ENCODE measurements at regions not wholly inside any gene's neighbourhood (a gene's known extent, or its start where the extent isn't known, plus 50 kb on each side); places are given as distances from the start of the nearest gene placed in this dataset.

DNA sequence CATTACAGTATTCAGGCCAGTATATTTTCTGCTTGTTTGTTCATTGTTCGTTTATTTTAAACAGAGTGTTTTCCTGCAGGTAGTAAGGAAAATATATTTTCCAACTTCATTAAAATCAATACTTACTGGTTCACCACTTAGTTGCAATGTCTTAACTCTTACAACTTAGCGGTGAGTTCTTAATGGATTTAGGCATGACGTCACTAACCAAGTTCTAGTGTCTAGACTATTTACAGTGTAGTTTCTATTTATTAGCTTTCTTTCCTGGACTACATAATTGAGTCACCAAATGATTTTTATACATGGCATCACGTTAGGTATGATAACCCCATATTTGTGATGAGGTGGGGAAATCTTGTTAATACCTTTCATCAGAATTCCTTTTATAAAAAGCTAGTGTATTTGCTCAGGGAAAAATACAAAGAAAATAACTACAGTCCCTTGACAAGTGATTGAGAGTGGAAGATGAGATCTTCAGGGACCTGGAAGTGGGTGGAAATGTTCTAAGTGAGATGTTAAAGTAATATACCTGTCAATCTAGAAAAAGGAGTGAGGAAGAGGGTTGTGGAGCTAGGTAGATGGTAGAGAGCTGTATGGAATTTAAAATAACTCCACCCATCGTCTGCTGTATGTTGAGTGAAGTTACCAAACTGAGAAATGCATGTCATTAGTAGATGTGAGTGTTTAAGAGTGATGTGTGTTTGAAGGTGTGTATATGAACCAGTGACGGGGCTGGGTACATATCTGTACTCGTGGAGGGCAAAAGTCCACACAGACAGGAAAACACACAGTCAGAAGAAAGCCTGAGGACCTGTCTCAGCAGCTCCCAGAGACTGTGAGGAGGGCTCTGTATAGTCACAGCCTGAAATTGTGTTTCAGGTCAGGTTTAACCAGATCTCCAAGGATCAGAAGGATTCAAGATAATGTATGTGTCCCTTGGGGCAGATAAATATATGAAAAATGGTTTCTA lies 197.6 kb upstream of the ADAMTS5 start:
- TF ChIP-seq, protein P1, sequence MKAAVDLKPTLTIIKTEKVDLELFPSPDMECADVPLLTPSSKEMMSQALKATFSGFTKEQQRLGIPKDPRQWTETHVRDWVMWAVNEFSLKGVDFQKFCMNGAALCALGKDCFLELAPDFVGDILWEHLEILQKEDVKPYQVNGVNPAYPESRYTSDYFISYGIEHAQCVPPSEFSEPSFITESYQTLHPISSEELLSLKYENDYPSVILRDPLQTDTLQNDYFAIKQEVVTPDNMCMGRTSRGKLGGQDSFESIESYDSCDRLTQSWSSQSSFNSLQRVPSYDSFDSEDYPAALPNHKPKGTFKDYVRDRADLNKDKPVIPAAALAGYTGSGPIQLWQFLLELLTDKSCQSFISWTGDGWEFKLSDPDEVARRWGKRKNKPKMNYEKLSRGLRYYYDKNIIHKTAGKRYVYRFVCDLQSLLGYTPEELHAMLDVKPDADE (IDR thresholded peaks at IDR 0.05) = no peak
- TF ChIP-seq POLR2AphosphoS5 (IDR thresholded peaks at IDR 0.05; ENCODE audit: low read depth) (no peak), EZH2phosphoT487 (IDR thresholded peaks at IDR 0.05; ENCODE audit: unreplicated experiment) (no peak), ZNF114 (CRISPR knock-in tag; IDR thresholded peaks at IDR 0.05) (no peak), EZH2 (IDR thresholded peaks at IDR 0.05; ENCODE audit: low read depth, unreplicated experiment) (no peak), JUNB (IDR thresholded peaks at IDR 0.05; ENCODE audit: unreplicated experiment) (no peak), CREB1 (CRISPR knock-in tag; IDR thresholded peaks at IDR 0.05; ENCODE audit: low read depth) (no peak), ZNF331 (CRISPR knock-in tag; IDR thresholded peaks at IDR 0.05; ENCODE audit: low read depth) (no peak)
- TF ChIP-seq, protein P2, sequence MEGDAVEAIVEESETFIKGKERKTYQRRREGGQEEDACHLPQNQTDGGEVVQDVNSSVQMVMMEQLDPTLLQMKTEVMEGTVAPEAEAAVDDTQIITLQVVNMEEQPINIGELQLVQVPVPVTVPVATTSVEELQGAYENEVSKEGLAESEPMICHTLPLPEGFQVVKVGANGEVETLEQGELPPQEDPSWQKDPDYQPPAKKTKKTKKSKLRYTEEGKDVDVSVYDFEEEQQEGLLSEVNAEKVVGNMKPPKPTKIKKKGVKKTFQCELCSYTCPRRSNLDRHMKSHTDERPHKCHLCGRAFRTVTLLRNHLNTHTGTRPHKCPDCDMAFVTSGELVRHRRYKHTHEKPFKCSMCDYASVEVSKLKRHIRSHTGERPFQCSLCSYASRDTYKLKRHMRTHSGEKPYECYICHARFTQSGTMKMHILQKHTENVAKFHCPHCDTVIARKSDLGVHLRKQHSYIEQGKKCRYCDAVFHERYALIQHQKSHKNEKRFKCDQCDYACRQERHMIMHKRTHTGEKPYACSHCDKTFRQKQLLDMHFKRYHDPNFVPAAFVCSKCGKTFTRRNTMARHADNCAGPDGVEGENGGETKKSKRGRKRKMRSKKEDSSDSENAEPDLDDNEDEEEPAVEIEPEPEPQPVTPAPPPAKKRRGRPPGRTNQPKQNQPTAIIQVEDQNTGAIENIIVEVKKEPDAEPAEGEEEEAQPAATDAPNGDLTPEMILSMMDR (conservative IDR thresholded peaks at IDR 0.05; ENCODE audit: low read depth in 2 of 2) = no peak
- TF ChIP-seq, protein P3, sequence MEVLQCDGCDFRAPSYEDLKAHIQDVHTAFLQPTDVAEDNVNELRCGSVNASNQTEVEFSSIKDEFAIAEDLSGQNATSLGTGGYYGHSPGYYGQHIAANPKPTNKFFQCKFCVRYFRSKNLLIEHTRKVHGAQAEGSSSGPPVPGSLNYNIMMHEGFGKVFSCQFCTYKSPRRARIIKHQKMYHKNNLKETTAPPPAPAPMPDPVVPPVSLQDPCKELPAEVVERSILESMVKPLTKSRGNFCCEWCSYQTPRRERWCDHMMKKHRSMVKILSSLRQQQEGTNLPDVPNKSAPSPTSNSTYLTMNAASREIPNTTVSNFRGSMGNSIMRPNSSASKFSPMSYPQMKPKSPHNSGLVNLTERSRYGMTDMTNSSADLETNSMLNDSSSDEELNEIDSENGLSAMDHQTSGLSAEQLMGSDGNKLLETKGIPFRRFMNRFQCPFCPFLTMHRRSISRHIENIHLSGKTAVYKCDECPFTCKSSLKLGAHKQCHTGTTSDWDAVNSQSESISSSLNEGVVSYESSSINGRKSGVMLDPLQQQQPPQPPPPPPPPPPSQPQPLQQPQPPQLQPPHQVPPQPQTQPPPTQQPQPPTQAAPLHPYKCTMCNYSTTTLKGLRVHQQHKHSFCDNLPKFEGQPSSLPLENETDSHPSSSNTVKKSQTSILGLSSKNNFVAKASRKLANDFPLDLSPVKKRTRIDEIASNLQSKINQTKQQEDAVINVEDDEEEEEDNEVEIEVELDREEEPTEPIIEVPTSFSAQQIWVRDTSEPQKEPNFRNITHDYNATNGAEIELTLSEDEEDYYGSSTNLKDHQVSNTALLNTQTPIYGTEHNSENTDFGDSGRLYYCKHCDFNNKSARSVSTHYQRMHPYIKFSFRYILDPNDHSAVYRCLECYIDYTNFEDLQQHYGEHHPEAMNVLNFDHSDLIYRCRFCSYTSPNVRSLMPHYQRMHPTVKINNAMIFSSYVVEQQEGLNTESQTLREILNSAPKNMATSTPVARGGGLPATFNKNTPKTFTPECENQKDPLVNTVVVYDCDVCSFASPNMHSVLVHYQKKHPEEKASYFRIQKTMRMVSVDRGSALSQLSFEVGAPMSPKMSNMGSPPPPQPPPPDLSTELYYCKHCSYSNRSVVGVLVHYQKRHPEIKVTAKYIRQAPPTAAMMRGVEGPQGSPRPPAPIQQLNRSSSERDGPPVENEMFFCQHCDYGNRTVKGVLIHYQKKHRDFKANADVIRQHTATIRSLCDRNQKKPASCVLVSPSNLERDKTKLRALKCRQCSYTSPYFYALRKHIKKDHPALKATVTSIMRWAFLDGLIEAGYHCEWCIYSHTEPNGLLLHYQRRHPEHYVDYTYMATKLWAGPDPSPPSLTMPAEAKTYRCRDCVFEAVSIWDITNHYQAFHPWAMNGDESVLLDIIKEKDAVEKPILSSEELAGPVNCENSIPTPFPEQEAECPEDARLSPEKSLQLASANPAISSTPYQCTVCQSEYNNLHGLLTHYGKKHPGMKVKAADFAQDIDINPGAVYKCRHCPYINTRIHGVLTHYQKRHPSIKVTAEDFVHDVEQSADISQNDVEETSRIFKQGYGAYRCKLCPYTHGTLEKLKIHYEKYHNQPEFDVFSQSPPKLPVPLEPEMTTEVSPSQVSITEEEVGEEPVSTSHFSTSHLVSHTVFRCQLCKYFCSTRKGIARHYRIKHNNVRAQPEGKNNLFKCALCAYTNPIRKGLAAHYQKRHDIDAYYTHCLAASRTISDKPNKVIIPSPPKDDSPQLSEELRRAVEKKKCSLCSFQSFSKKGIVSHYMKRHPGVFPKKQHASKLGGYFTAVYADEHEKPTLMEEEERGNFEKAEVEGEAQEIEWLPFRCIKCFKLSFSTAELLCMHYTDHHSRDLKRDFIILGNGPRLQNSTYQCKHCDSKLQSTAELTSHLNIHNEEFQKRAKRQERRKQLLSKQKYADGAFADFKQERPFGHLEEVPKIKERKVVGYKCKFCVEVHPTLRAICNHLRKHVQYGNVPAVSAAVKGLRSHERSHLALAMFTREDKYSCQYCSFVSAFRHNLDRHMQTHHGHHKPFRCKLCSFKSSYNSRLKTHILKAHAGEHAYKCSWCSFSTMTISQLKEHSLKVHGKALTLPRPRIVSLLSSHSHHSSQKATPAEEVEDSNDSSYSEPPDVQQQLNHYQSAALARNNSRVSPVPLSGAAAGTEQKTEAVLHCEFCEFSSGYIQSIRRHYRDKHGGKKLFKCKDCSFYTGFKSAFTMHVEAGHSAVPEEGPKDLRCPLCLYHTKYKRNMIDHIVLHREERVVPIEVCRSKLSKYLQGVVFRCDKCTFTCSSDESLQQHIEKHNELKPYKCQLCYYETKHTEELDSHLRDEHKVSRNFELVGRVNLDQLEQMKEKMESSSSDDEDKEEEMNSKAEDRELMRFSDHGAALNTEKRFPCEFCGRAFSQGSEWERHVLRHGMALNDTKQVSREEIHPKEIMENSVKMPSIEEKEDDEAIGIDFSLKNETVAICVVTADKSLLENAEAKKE (CRISPR knock-in tag; IDR thresholded peaks at IDR 0.05) = no peak
- TF ChIP-seq, protein P4, sequence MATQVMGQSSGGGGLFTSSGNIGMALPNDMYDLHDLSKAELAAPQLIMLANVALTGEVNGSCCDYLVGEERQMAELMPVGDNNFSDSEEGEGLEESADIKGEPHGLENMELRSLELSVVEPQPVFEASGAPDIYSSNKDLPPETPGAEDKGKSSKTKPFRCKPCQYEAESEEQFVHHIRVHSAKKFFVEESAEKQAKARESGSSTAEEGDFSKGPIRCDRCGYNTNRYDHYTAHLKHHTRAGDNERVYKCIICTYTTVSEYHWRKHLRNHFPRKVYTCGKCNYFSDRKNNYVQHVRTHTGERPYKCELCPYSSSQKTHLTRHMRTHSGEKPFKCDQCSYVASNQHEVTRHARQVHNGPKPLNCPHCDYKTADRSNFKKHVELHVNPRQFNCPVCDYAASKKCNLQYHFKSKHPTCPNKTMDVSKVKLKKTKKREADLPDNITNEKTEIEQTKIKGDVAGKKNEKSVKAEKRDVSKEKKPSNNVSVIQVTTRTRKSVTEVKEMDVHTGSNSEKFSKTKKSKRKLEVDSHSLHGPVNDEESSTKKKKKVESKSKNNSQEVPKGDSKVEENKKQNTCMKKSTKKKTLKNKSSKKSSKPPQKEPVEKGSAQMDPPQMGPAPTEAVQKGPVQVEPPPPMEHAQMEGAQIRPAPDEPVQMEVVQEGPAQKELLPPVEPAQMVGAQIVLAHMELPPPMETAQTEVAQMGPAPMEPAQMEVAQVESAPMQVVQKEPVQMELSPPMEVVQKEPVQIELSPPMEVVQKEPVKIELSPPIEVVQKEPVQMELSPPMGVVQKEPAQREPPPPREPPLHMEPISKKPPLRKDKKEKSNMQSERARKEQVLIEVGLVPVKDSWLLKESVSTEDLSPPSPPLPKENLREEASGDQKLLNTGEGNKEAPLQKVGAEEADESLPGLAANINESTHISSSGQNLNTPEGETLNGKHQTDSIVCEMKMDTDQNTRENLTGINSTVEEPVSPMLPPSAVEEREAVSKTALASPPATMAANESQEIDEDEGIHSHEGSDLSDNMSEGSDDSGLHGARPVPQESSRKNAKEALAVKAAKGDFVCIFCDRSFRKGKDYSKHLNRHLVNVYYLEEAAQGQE (IDR thresholded peaks at IDR 0.05; ENCODE audit: unreplicated experiment) = no peak

Data from GM23338 (cell line).